NT2/D1 (cell line): ENCODE measurements at regions not wholly inside any gene's neighbourhood (a gene's known extent, or its start where the extent isn't known, plus 50 kb on each side); places are given as distances from the start of the nearest gene placed in this dataset.

Source experiments
- DNase-seq: peaks from one replicate; pipeline ENCODE4 v3.0.0-alpha.2; 2011; ENCODE audit warnings: low read depth, low spot score
- H3K27me3 ChIP-seq: 2 replicates; pipeline ENCODE4 v1.6.0; 2011; ENCODE audit warnings: mild to moderate bottlenecking; ENCODE audit not compliant: insufficient read length, insufficient read depth
- H3K36me3 ChIP-seq: 2 replicates; pipeline ENCODE4 v1.6.1; 2011; ENCODE audit warnings: mild to moderate bottlenecking, low read length, mixed read lengths; ENCODE audit not compliant: insufficient read depth, insufficient read length
- H3K4me1 ChIP-seq: 2 replicates; pipeline ENCODE4 v1.5.1; 2011; ENCODE audit not compliant: insufficient read depth, insufficient read length
- H3K4me3 ChIP-seq: 2 replicates; pipeline ENCODE4 v1.5.1; 2011; ENCODE audit warnings: low read depth; ENCODE audit not compliant: insufficient read length
- H3K9ac ChIP-seq: 2 replicates; pipeline ENCODE4 v1.6.0; 2011; ENCODE audit warnings: low read depth; ENCODE audit not compliant: insufficient read length
- H3K9me3 ChIP-seq: 2 replicates; pipeline ENCODE4 v1.5.1; 2011; ENCODE audit warnings: mild to moderate bottlenecking, low read length; ENCODE audit not compliant: insufficient read depth
- SUZ12 ChIP-seq: IDR thresholded peaks from 2 replicates; pipeline ENCODE4 v1.6.1; 2011; ENCODE audit not compliant: insufficient read length, insufficient read depth; ENCODE audit errors: extremely low read depth
- YY1 ChIP-seq: IDR thresholded peaks from 2 replicates; pipeline ENCODE4 v1.6.1; 2011; ENCODE audit not compliant: insufficient read length, insufficient read depth
- ZNF274 ChIP-seq: IDR thresholded peaks from 2 replicates; pipeline ENCODE4 v1.6.1; 2011; ENCODE audit warnings: mild to moderate bottlenecking, low read depth, low read length

GRCh38 chrX:139120760-139121159 lies 409.2 kb upstream of the FGF13 start:
- Histone ChIP-seq H3K9ac (no peak overlapping the region), H3K4me1 (no peaks in the 10 kb centered on the region), H3K4me3 (no peak overlapping the region), H3K27me3 (no peaks in the 10 kb centered on the region), H3K36me3 (no peaks in the 10 kb centered on the region), H3K9me3 (peaks cover 4% of the 10 kb centered on the region; the same call in 1 of the 2 replicates)
- DNase-seq: no peak
- TF ChIP-seq SUZ12: no peak

DNA sequence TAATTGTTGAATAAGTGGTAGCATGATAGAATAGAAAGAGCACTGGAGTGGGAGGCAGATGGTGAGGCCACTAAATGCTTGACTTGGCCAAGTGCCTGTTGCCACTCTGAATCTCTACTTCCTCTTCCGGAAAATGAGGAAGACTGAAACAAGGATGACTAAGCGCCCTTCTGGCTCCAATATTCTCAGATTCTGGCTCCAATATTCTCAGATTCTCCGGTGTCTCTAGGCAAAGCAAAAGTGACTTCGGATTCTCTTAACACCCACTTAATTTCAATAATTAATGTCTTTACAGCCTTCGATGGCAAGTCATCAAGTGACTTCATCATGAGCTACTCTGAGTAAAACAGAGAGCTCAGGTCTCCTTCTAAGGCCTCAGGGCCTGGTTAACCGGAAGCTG lies 402.2 kb upstream of the FGF13 start:
- no peak for DNase-seq

GRCh38 chrX:139112432-139112831 lies 400.9 kb upstream of the FGF13 start:
- no peak overlapping the region for H3K9ac ChIP-seq
- no peaks in the 10 kb centered on the region for H3K9me3 ChIP-seq
- H3K4me3 ChIP-seq: no peak overlapping the region
- TF ChIP-seq SUZ12 (no peak), YY1 (no peak), ZNF274 (no peak)
- H3K36me3 ChIP-seq: no peaks in the 10 kb centered on the region
- no peaks in the 10 kb centered on the region for H3K4me1 ChIP-seq
- no peaks in the 10 kb centered on the region for H3K27me3 ChIP-seq
- no peak for DNase-seq

More for the DNA sequence above, 402.2 kb upstream of the FGF13 start:
- H3K9ac ChIP-seq: no peak overlapping the region
- H3K9me3 ChIP-seq: no peaks in the 10 kb centered on the region
- H3K27me3 ChIP-seq: no peaks in the 10 kb centered on the region
- H3K36me3 ChIP-seq: no peaks in the 10 kb centered on the region
- no peaks in the 10 kb centered on the region for H3K4me1 ChIP-seq
- TF ChIP-seq SUZ12: no peak
- TF ChIP-seq ZNF274: no peak
- TF ChIP-seq YY1: no peak
- H3K4me3 ChIP-seq: no peak overlapping the region

DNA sequence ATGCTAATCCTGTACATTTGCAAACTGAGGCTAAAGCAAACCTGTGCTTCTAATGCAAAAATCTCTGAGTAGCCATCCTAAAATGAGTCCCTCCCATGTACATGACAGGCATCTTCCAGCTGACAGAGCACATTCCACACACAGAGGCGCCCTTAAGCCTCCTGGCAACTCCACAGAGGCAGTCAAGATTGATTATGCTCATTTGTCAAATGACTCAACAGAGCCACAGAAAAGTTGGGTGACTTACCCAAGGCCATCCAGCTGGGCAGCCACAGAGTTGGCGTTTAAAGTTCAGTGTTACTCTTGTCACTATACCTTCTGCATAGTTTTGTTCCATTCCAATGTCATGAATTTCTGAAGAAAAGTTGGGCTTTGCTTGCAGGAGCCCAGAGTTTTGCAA lies 394.6 kb upstream of the FGF13 start:
- Histone ChIP-seq H3K4me1 (no peaks in the 10 kb centered on the region), H3K27me3 (no peaks in the 10 kb centered on the region), H3K4me3 (no peak overlapping the region), H3K36me3 (no peaks in the 10 kb centered on the region), H3K9me3 (no peaks in the 10 kb centered on the region), H3K9ac (no peak overlapping the region)
- no peak for TF ChIP-seq SUZ12
- TF ChIP-seq ZNF274: no peak
- TF ChIP-seq YY1: no peak
- DNase-seq: no peak

- Histone ChIP-seq H3K9me3 (no peaks in the 10 kb centered on the region), H3K27me3 (no peaks in the 10 kb centered on the region), H3K4me1 (no peaks in the 10 kb centered on the region), H3K9ac (no peak overlapping the region), H3K36me3 (no peaks in the 10 kb centered on the region), H3K4me3 (no peak overlapping the region)
- TF ChIP-seq SUZ12 (no peak), YY1 (no peak), ZNF274 (no peak)
- no peak for DNase-seq
These were observed 383.4 kb upstream of the FGF13 start for GRCh38 chrX:139094671-139095592.

DNA sequence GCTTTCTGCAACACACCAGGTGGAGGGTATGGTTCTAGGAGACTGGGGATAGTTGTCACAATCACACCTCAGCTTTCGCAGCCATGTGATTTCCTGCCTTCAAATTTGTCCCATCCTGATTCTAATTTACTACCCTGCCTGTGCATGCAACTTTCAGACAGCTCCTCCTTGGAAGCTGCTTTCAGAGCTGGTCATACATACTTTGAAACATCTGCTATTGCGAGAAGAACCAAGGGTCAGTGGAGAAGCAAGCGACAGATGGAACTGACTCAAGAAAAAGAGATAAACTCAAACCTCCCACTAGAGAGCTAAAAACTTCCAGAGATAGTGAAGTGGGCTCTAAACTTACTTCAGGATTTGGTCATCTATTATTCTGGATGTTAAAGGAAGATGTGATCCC lies 381.7 kb upstream of the FGF13 start:
- Histone ChIP-seq H3K36me3 (no peaks in the 10 kb centered on the region), H3K9ac (no peak overlapping the region), H3K9me3 (no peaks in the 10 kb centered on the region), H3K4me3 (no peak overlapping the region), H3K27me3 (no peaks in the 10 kb centered on the region), H3K4me1 (no peaks in the 10 kb centered on the region)
- DNase-seq: no peak
- TF ChIP-seq YY1 (no peak), SUZ12 (no peak), ZNF274 (no peak)

DNA sequence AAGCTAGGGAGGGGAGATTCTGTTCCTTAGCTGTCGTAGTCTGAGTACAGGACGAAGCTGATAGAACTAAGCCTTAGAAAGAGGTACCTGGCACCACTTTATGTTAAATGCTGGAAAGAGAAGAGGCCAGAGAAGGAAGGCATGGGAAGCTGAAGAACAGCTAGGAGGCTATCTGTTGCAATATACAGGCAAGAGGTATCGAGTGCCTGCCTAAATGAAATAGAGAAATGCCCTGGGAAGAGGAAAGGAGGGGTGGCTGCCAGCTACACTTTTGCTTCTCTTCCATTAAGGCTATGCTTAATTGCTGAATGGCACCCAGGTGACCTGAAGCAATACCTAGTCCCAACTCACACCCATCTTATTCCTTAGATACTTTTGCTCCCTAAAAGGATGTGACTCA lies 380.4 kb upstream of the FGF13 start:
- no peaks in the 10 kb centered on the region for H3K9me3 ChIP-seq
- no peaks in the 10 kb centered on the region for H3K27me3 ChIP-seq
- DNase-seq: no peak
- H3K9ac ChIP-seq: no peak overlapping the region
- no peaks in the 10 kb centered on the region for H3K4me1 ChIP-seq
- no peak overlapping the region for H3K4me3 ChIP-seq
- no peaks in the 10 kb centered on the region for H3K36me3 ChIP-seq
- no peak for TF ChIP-seq SUZ12
- TF ChIP-seq ZNF274: no peak
- no peak for TF ChIP-seq YY1
